Left lung (tissue), 4 donors: ENCODE measurements at regions not wholly inside any gene's neighbourhood (a gene's known extent, or its start where the extent isn't known, plus 50 kb on each side); places are given as distances from the start of the nearest gene placed in this dataset.

Experiments used
- ATAC-seq: fragments of 200-7000 bp; cut with Tn5 transposase; one replicate; pipeline ENCODE4 v1.9.1; 2020; ENCODE audit warnings: moderate library complexity
- DNase-seq, 4 donors: peaks; one replicate each; pipeline ENCODE4 v3.0.0-alpha.2; 2013 to 2020
- H3K27ac ChIP-seq, 2 donors: fragments of 200-600 bp; sonication (generic) in 1 of 2; one replicate each; pipeline versions ENCODE4 v1.5.0 to v1.8.0; 2020 to 2021
- H3K27me3 ChIP-seq, 2 donors: fragments of 200-600 bp; sonication (generic) in 1 of 2; one replicate each; pipeline versions ENCODE4 v1.5.0 to v1.8.0; 2020 to 2021
- H3K36me3 ChIP-seq, 2 donors: fragments of 200-600 bp; sonication (generic) in 1 of 2; one replicate each; pipeline versions ENCODE4 v1.5.0 to v1.8.0; 2020 to 2021
- H3K4me1 ChIP-seq, 2 donors: fragments of 200-600 bp; one replicate each; pipeline ENCODE4 v1.8.0; 2021
- H3K4me3 ChIP-seq, 2 donors: fragments of 200-600 bp; sonication (generic) in 1 of 2; one replicate each; pipeline versions ENCODE4 v1.5.0 to v1.8.0; 2020 to 2021; ENCODE audit warnings: mild to moderate bottlenecking in 1 of 2
- H3K9me3 ChIP-seq, 2 donors: fragments of 200-600 bp; sonication (generic) in 1 of 2; one replicate each; pipeline versions ENCODE4 v1.5.0 to v1.8.0; 2020 to 2021
- CTCF ChIP-seq, 2 donors: fragments of 200-600 bp; sonication (generic) in 1 of 2; IDR thresholded peaks; one replicate each; pipeline versions ENCODE4 v1.5.0 to v1.8.0; 2021; ENCODE audit warnings: antibody characterized with exemption in 2 of 2
- intact Hi-C, 2 donors: fragments of 100-400 bp; cut with DNase I; formaldehyde crosslinking; loops; one replicate each; pipeline versions ENCODE4 v1.11.2 to v1.14.2; 2022
- donor health status: DM: no; HTN: yes; CAD: no.
- donor health status: DM: no; HTN: no; CAD: no.

GRCh38 chr13:21895779-21896178, 224.9 kb downstream of the FGF9 start:
- Histone ChIP-seq H3K27ac (no peak overlapping the region), H3K27me3 (no peaks in the 10 kb centered on the region), H3K4me3 (no peak overlapping the region), H3K36me3 (no peaks in the 10 kb centered on the region), H3K4me1 (no peaks in the 10 kb centered on the region), H3K9me3 (no peaks in the 10 kb centered on the region)
- ATAC-seq (no peak), DNase-seq (no peak)
- TF ChIP-seq CTCF (IDR thresholded peaks at IDR 0.05), result no peak
- intact Hi-C loops, result no loop called here

- H3K4me1 ChIP-seq, result no peaks in the 10 kb centered on the region
These were observed 226.3 kb downstream of the FGF9 start for GRCh38 chr13:21897161-21897560.

GRCh38 chr13:21898459-21898858, 227.6 kb downstream of the FGF9 start:
- Histone ChIP-seq H3K27ac (no peak overlapping the region), H3K4me1 (no peaks in the 10 kb centered on the region), H3K27me3 (no peaks in the 10 kb centered on the region), H3K36me3 (no peaks in the 10 kb centered on the region), H3K9me3 (no peaks in the 10 kb centered on the region), H3K4me3 (no peak overlapping the region)
- intact Hi-C loops, result no loop called here
- TF ChIP-seq CTCF (IDR thresholded peaks at IDR 0.05), result no peak
- no peak for DNase-seq
- ATAC-seq, result no peak

More at GRCh38 chr13:21897161-21897560, 226.3 kb downstream of the FGF9 start:
- H3K9me3 ChIP-seq, result no peaks in the 10 kb centered on the region
- H3K36me3 ChIP-seq, result no peaks in the 10 kb centered on the region
- DNase-seq (no peak), ATAC-seq (no peak)
- no peaks in the 10 kb centered on the region for H3K27me3 ChIP-seq
- intact Hi-C loops, result no loop called here
- no peak overlapping the region for H3K27ac ChIP-seq
- no peak overlapping the region for H3K4me3 ChIP-seq
- no peak for TF ChIP-seq CTCF (IDR thresholded peaks at IDR 0.05)

- no peak for DNase-seq
- no peak for TF ChIP-seq CTCF (IDR thresholded peaks at IDR 0.05)
- Histone ChIP-seq H3K4me3 (no peak overlapping the region), H3K27me3 (no peaks in the 10 kb centered on the region), H3K27ac (no peak overlapping the region), H3K36me3 (no peaks in the 10 kb centered on the region), H3K9me3 (no peaks in the 10 kb centered on the region), H3K4me1 (no peaks in the 10 kb centered on the region)
- intact Hi-C loops, result no loop called here
- no peak for ATAC-seq
These were observed 228.1 kb downstream of the FGF9 start for GRCh38 chr13:21898945-21899344.

GRCh38 chr13:21901336-21901735, 230.5 kb downstream of the FGF9 start:
- Histone ChIP-seq H3K4me3 (no peak overlapping the region), H3K36me3 (no peaks in the 10 kb centered on the region), H3K4me1 (no peaks in the 10 kb centered on the region), H3K27me3 (no peaks in the 10 kb centered on the region), H3K27ac (no peak overlapping the region), H3K9me3 (no peaks in the 10 kb centered on the region)
- TF ChIP-seq CTCF (IDR thresholded peaks at IDR 0.05), result no peak
- ATAC-seq (no peak), DNase-seq (no peak)
- intact Hi-C loops, result no loop called here
